IMR-90 (cell line): ENCODE measurements at regions not wholly inside any gene's neighbourhood (a gene's known extent, or its start where the extent isn't known, plus 50 kb on each side); places are given as distances from the start of the nearest gene placed in this dataset.

Experiments
- ATAC-seq: fragments of 200-7000 bp; cut with Tn5 transposase; 2 replicates; pipeline ENCODE4 v1.9.1; 2020; ENCODE audit warnings: low read depth, mild to moderate bottlenecking, moderate library complexity
- BruUV-seq: library from RNA; stranded (reverse); fragments of 400-500 nt; replicated peaks from 2 replicates; lab custom pipeline; 2021; lab: Mats Ljungman, UMichigan
- CTCF ChIA-PET: fragments of 300-600 bp; formaldehyde crosslinking; extraction: SDS; loops from one replicate; lab custom pipeline; 2021; ENCODE audit warnings: antibody characterized with exemption; lab: Yijun Ruan, JAX
- POLR2A ChIA-PET: fragments of 300-600 bp; sonication (Branson Sonifier 250); formaldehyde crosslinking; loops from one replicate; lab custom pipeline; 2022; ENCODE audit warnings: antibody characterized with exemption; ENCODE audit not compliant: unreplicated experiment; lab: Charles Lee
- DNase-seq: peaks from one replicate; pipeline ENCODE4 v3.0.0; 2013
- H2AFZ ChIP-seq: replicated peaks from 2 replicates; pipeline ENCODE3; 2013; ENCODE audit warnings: low read length, mild to moderate bottlenecking; ENCODE audit not compliant: poor library complexity
- H2AK5ac ChIP-seq: 2 replicates; pipeline ENCODE4 v1.6.1; 2013; ENCODE audit warnings: low read depth, low read length, inconsistent platforms
- H2AK9ac ChIP-seq: replicated peaks from 2 replicates; pipeline ENCODE3; 2013; ENCODE audit warnings: mild to moderate bottlenecking, low read depth, low read length, moderate library complexity; ENCODE audit not compliant: poor library complexity
- H2BK120ac ChIP-seq: 2 replicates; pipeline ENCODE4 v1.6.1; 2013; ENCODE audit warnings: low read depth, low read length, inconsistent platforms
- H2BK15ac ChIP-seq: 3 replicates; pipeline ENCODE4 v1.6.1; 2013; ENCODE audit warnings: low read depth, low read length, inconsistent platforms
- H2BK20ac ChIP-seq: 2 replicates; pipeline ENCODE4 v1.6.1; 2013; ENCODE audit warnings: low read depth, mild to moderate bottlenecking, inconsistent platforms, low read length, moderate library complexity
- H2BK5ac ChIP-seq: 2 replicates; pipeline ENCODE4 v1.6.1; 2013; ENCODE audit warnings: mild to moderate bottlenecking, low read depth, low read length, inconsistent platforms; ENCODE audit not compliant: poor library complexity, severe bottlenecking
- H3K14ac ChIP-seq: replicated peaks from 2 replicates; pipeline ENCODE4 v1.6.1; 2013; ENCODE audit warnings: low read depth, low read length, inconsistent platforms
- H3K18ac ChIP-seq: 2 replicates; pipeline ENCODE4 v1.6.1; 2013; ENCODE audit warnings: low read depth, low read length, control low read depth
- H3K23ac ChIP-seq: 2 replicates; pipeline ENCODE4 v1.6.1; 2013; ENCODE audit warnings: low read depth, low read length, inconsistent platforms
- H3K27ac ChIP-seq: 2 replicates; pipeline ENCODE4 v1.5.1; 2013; ENCODE audit warnings: mild to moderate bottlenecking, control low read depth, low read length; ENCODE audit not compliant: insufficient read depth
- H3K27me3 ChIP-seq: 2 replicates; pipeline ENCODE4 v1.6.1; 2013; ENCODE audit warnings: low read length; ENCODE audit not compliant: control insufficient read depth, insufficient read depth
- H3K36me3 ChIP-seq: 2 replicates; pipeline ENCODE4 v1.6.1; 2013; ENCODE audit warnings: low read length, mixed read lengths; ENCODE audit not compliant: control insufficient read depth, insufficient read depth
- H3K4ac ChIP-seq: 2 replicates; pipeline ENCODE4 v1.6.1; 2013; ENCODE audit warnings: low read depth, low read length, inconsistent platforms
- H3K4me1 ChIP-seq: 2 replicates; pipeline ENCODE4 v1.6.1; 2013; ENCODE audit warnings: low read length, mixed read lengths; ENCODE audit not compliant: control insufficient read depth, insufficient read depth
- H3K4me2 ChIP-seq: 2 replicates; pipeline ENCODE4 v1.6.1; 2013; ENCODE audit warnings: low read depth, mild to moderate bottlenecking, control low read depth, low read length, moderate library complexity
- H3K4me3 ChIP-seq: 2 replicates; pipeline ENCODE4 v1.5.1; 2013; ENCODE audit warnings: low read depth, mild to moderate bottlenecking, control low read depth, low read length, moderate library complexity; ENCODE audit not compliant: insufficient read depth
- H3K56ac ChIP-seq: 2 replicates; pipeline ENCODE4 v1.6.1; 2013; ENCODE audit warnings: low read length, inconsistent platforms; ENCODE audit not compliant: insufficient read depth; ENCODE audit errors: extremely low read depth
- H3K79me1 ChIP-seq, 2 experiments: 2 replicates each; pipeline ENCODE4 v1.6.1; 2013; ENCODE audit warnings: low read length in 2 of 2, inconsistent platforms in 1 of 2, low read depth in 1 of 2
- H3K9ac ChIP-seq: 2 replicates; pipeline ENCODE4 v1.6.1; 2013; ENCODE audit warnings: low read depth, low read length, control low read depth
- H3K9me1 ChIP-seq: 2 replicates; pipeline ENCODE4 v1.6.1; 2013; ENCODE audit warnings: low read length, inconsistent platforms; ENCODE audit not compliant: insufficient read depth
- H3K9me3 ChIP-seq: 2 replicates; pipeline ENCODE4 v1.6.1; 2013; ENCODE audit warnings: low read length; ENCODE audit not compliant: control insufficient read depth, insufficient read depth
- H4K20me1 ChIP-seq: 2 replicates; pipeline ENCODE4 v1.6.1; 2013; ENCODE audit warnings: low read length, inconsistent platforms; ENCODE audit not compliant: insufficient read depth
- H4K5ac ChIP-seq: 2 replicates; pipeline ENCODE4 v1.6.1; 2013; ENCODE audit warnings: mild to moderate bottlenecking, low read depth, low read length, control low read depth
- H4K8ac ChIP-seq, 2 experiments: 2 replicates each; pipeline ENCODE4 v1.6.1; 2013; ENCODE audit warnings: low read depth in 2 of 2, low read length in 2 of 2, control low read depth in 1 of 2, inconsistent platforms in 1 of 2
- H4K91ac ChIP-seq: 2 replicates; pipeline ENCODE4 v1.6.1; 2013; ENCODE audit warnings: low read depth, low read length, inconsistent platforms; ENCODE audit not compliant: insufficient read depth
- BHLHE40 ChIP-seq: fragments of 150-350 bp; IDR thresholded peaks from 2 replicates; pipeline ENCODE4 v1.6.1; 2016; ENCODE audit warnings: mild to moderate bottlenecking, low read depth, low read length
- CEBPB ChIP-seq: IDR thresholded peaks from 2 replicates; pipeline ENCODE4 v1.6.1; 2012; ENCODE audit warnings: low read depth, low read length, improper control_type of control experiment
- CHD1 ChIP-seq: IDR thresholded peaks from 2 replicates; pipeline ENCODE4 v1.6.1; 2012; ENCODE audit warnings: low read depth, low read length, improper control_type of control experiment
- CTCF ChIP-seq: conservative IDR thresholded peaks from 2 replicates; pipeline ENCODE4 v1.5.1; 2012; ENCODE audit warnings: mild to moderate bottlenecking, low read depth, low read length, improper control_type of control experiment
- ELK1 ChIP-seq: fragments of 150-350 bp; IDR thresholded peaks from 2 replicates; pipeline ENCODE4 v1.6.1; 2016; ENCODE audit warnings: low read depth, mild to moderate bottlenecking, low read length, moderate library complexity, borderline replicate concordance
- MAZ ChIP-seq: IDR thresholded peaks from 2 replicates; pipeline ENCODE4 v1.6.1; 2012; ENCODE audit warnings: low read depth, mild to moderate bottlenecking, low read length, improper control_type of control experiment, moderate library complexity, borderline replicate concordance
- MXI1 ChIP-seq: IDR thresholded peaks from 2 replicates; pipeline ENCODE4 v1.6.1; 2012; ENCODE audit warnings: low read depth, mild to moderate bottlenecking, low read length, moderate library complexity, borderline replicate concordance
- NFE2L2 ChIP-seq: fragments of 150-350 bp; IDR thresholded peaks from 2 replicates; pipeline ENCODE4 v1.6.1; 2016; ENCODE audit warnings: low read depth, mild to moderate bottlenecking, low read length
- POLR2A ChIP-seq: IDR thresholded peaks from 2 replicates; pipeline ENCODE4 v1.6.1; 2012; ENCODE audit warnings: mild to moderate bottlenecking, low read depth, low read length
- RAD21 ChIP-seq: IDR thresholded peaks from 2 replicates; pipeline ENCODE4 v1.6.1; 2012; ENCODE audit warnings: low read length, improper control_type of control experiment
- RCOR1 ChIP-seq: IDR thresholded peaks from 2 replicates; pipeline ENCODE4 v1.6.1; 2012; ENCODE audit warnings: mild to moderate bottlenecking, low read length, improper control_type of control experiment; ENCODE audit not compliant: insufficient replicate concordance
- RFX5 ChIP-seq: IDR thresholded peaks from 2 replicates; pipeline ENCODE4 v1.8.0; 2012; ENCODE audit warnings: low read depth, mild to moderate bottlenecking, low read length, moderate library complexity
- SMC3 ChIP-seq: fragments of 150-350 bp; IDR thresholded peaks from 2 replicates; pipeline ENCODE4 v1.6.1; 2016; ENCODE audit warnings: low read depth, mild to moderate bottlenecking, antibody characterized with exemption, low read length, moderate library complexity
- USF2 ChIP-seq: fragments of 150-350 bp; IDR thresholded peaks from 2 replicates; pipeline ENCODE4 v1.6.1; 2017; ENCODE audit warnings: mild to moderate bottlenecking, antibody characterized with exemption, low read length, low read depth
- WGBS, 2 experiments: methylation state at CpG; one replicate each; pipeline versions ENCODE4 v1.1.5 to v1.1.7; 2013; ENCODE audit warnings: missing lambda C conversion rate in 2 of 2; ENCODE audit not compliant: insufficient read length in 1 of 2; ENCODE audit errors: extremely low coverage in 2 of 2; 5-methylcytosine and 5-hydroxymethylcytosine counted together
- dilution Hi-C: fragments of 300-500 bp; cut with HindIII; formaldehyde crosslinking; loops from one replicate; pipeline ENCODE4 v1.14.3; 2018; ENCODE audit warnings: low sequenced_read_pairs; ENCODE audit not compliant: unreplicated experiment
- in situ Hi-C: fragments of 300-500 bp; cut with MboI; formaldehyde crosslinking; loops from 3 replicates; pipeline ENCODE4 v1.14.3; 2019; ENCODE audit warnings: low sequenced_read_pairs, inconsistent platforms, mixed read lengths
- intact Hi-C: fragments of 100-400 bp; cut with micrococcal nuclease; formaldehyde crosslinking; loops from 2 replicates; pipeline ENCODE4 v1.10.0; 2022

GRCh38 chr4:151820004-151820403 is 59.2 kb upstream of the GATB start:
- Histone ChIP-seq H3K4me3 (no peak overlapping the region), H3K9me3 (no peaks in the 10 kb centered on the region), H2AFZ (no peak overlapping the region), H2BK120ac (no peak overlapping the region), H3K23ac (no peak overlapping the region), H3K18ac (no peak overlapping the region), H3K27me3 (peaks cover 5% of the 10 kb centered on the region; the same call in 1 of the 2 replicates), H3K4ac (no peak overlapping the region), H2BK5ac (no peak overlapping the region), H2BK15ac (no peak overlapping the region), H2AK5ac (no peak overlapping the region), H3K9ac (no peak overlapping the region), H4K91ac (no peak overlapping the region), H3K14ac (no peak overlapping the region), H3K4me2 (no peak overlapping the region), H3K27ac (no peak overlapping the region), H2BK20ac (no peak overlapping the region), H2AK9ac (no peak overlapping the region), H3K36me3 (no peaks in the 10 kb centered on the region), H3K79me1 (no peaks in the 10 kb centered on the region), H3K9me1 (no peaks in the 10 kb centered on the region), H3K4me1 (no peaks in the 10 kb centered on the region), H3K56ac (no peak overlapping the region), H4K20me1 (no peaks in the 10 kb centered on the region), H4K8ac (no peak overlapping the region), H4K5ac (no peak overlapping the region)
- intact Hi-C loops (no loop called here), in situ Hi-C loops (no loop called here), dilution Hi-C loops (no loop called here)
- TF ChIP-seq POLR2A (no peak), USF2 (no peak), SMC3 (no peak), MAZ (no peak), CTCF (no peak), CEBPB (no peak), NFE2L2 (no peak), BHLHE40 (no peak), CHD1 (no peak), RCOR1 (no peak), ELK1 (no peak), RAD21 (no peak), RFX5 (no peak), MXI1 (no peak)
- DNase-seq (no peak), ATAC-seq (no peak)
- ChIA-PET CTCF (no interaction called here), POLR2A (no interaction called here)
- BruUV-seq: no TSS peak
- no CpG with 5 or more reads among the region's 3 CpGs for WGBS, 2 experiments
